ENCODE measurements at regions not wholly inside any gene's neighbourhood (a gene's known extent, or its start where the extent isn't known, plus 50 kb on each side); places are given as distances from the start of the nearest gene placed in this dataset.

DNA sequence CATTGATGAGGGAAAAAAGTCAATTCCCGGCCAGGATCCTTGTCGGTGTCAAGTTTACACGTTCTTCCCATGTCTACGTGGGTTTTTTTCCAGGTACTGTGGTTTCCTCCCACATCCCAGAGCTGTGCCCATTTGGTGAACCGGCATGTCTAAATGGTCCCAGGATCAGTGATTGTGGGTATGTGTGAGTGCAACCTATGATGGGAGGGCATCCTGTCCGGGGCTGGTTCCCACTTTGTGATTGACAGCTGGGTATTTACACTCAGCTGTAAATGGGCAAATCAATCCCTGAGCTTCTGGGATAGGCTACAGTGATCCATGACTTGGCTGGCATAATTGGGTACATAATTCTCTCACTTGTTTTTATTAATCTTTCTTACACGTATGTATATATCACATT, 91.2 kb upstream of the IRX6 start:
- peaks cover 3% of the 10 kb centered on the region for H3K9me3 ChIP-seq (ENCODE audit: low read length)
- H3K4me3 ChIP-seq (ENCODE audit: low read length): no peak overlapping the region
- no peak overlapping the region for H2AFZ ChIP-seq (ENCODE audit: low read depth, low read length)
- H3K4me1 ChIP-seq (ENCODE audit: insufficient read depth, low read length): no peaks in the 10 kb centered on the region
- no peaks in the 10 kb centered on the region for H3K36me3 ChIP-seq (ENCODE audit: insufficient read depth, low read length)
- H3K27me3 ChIP-seq (ENCODE audit: insufficient read depth, low read length): no peaks in the 10 kb centered on the region

DNA sequence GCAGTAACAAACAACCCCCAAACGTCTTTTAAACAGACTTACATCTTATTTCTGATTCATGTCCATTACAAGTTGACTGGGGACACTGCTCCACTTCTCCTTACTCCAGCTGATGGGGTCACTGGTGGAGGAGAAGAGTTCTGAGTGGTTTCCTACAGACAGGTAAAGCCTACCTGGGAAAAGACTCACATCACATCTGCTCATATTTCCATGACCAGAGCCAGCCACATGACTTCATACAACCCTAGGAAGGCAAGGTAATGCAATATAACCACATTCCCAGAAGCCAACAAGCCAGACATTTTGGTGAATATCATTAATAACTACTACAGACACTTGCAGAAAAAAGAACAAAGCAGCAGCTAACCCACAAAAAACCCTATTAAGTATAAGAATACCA, 90.5 kb upstream of the IRX6 start:
- H3K27me3 ChIP-seq (ENCODE audit: insufficient read depth, low read length): no peaks in the 10 kb centered on the region
- no peaks in the 10 kb centered on the region for H3K36me3 ChIP-seq (ENCODE audit: insufficient read depth, low read length)
- H3K4me1 ChIP-seq (ENCODE audit: insufficient read depth, low read length): no peaks in the 10 kb centered on the region

DNA sequence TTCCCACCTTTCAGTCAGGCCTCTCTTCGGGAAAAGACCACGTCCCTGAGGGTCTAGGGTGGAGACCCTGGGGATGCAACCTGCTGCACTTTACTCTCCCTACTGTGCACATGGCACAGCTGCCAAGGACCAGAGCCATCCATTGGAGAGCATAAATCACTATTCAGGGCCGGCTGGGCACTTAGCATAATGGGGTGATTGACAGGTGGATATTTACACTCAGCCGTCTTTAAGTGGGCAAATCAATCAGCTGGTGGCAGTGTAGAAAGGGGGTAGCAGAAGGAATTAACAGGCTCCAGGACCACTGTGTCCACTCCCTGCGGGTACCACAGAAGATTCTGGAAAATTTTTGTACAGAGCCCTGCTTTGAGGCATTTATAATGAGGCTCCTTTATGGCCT, 87.3 kb upstream of the IRX6 start:
- no peaks in the 10 kb centered on the region for H3K36me3 ChIP-seq (ENCODE audit: insufficient read depth, low read length)
- H2AFZ ChIP-seq (ENCODE audit: low read depth, low read length): no peak overlapping the region
- no peak overlapping the region for H3K4me3 ChIP-seq (ENCODE audit: low read length)
- H3K27me3 ChIP-seq (ENCODE audit: insufficient read depth, low read length): peaks cover 3% of the 10 kb centered on the region
- no peaks in the 10 kb centered on the region for H3K4me1 ChIP-seq (ENCODE audit: insufficient read depth, low read length)
- no peaks in the 10 kb centered on the region for H3K9me3 ChIP-seq (ENCODE audit: low read length)

More for the DNA sequence above, 90.5 kb upstream of the IRX6 start:
- H3K4me3 ChIP-seq (ENCODE audit: low read length): no peak overlapping the region
- peaks cover 3% of the 10 kb centered on the region for H3K9me3 ChIP-seq (ENCODE audit: low read length)
- H2AFZ ChIP-seq (ENCODE audit: low read depth, low read length): no peak overlapping the region

- no peaks in the 10 kb centered on the region for H3K9me3 ChIP-seq (ENCODE audit: low read length)
- peaks cover 3% of the 10 kb centered on the region for H3K27me3 ChIP-seq (ENCODE audit: insufficient read depth, low read length)
- no peak overlapping the region for H2AFZ ChIP-seq (ENCODE audit: low read depth, low read length)
- H3K4me3 ChIP-seq (ENCODE audit: low read length): no peak overlapping the region
- no peaks in the 10 kb centered on the region for H3K36me3 ChIP-seq (ENCODE audit: insufficient read depth, low read length)
- H3K4me1 ChIP-seq (ENCODE audit: insufficient read depth, low read length): no peaks in the 10 kb centered on the region
Measured at GRCh38 chr16:55239723-55240122, 84.3 kb upstream of the IRX6 start.

DNA sequence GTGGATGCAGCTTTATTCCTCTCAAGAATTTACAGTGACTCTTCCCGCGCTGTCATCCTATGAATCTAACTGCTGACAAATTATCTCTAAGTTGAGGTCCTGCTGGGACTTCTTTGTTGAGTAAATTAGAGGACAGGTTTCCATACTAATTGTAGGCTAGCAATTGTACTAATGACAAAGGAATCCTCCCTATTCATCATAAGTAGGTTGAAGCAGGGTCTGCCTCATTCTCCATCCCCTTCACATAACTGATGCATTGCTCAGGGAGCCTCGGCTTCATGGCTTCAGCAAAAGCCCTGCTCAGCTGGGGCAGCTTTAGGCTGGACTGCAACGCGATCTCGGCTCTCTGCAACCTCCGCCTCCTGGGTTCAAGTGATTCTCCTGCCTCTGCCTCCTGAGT, 83.1 kb upstream of the IRX6 start:
- no peak overlapping the region for H3K4me3 ChIP-seq (ENCODE audit: low read length)
- H3K36me3 ChIP-seq (ENCODE audit: insufficient read depth, low read length): no peaks in the 10 kb centered on the region
- H3K9me3 ChIP-seq (ENCODE audit: low read length): no peaks in the 10 kb centered on the region
- no peaks in the 10 kb centered on the region for H3K4me1 ChIP-seq (ENCODE audit: insufficient read depth, low read length)
- H2AFZ ChIP-seq (ENCODE audit: low read depth, low read length): no peak overlapping the region
- peaks cover 6% of the 10 kb centered on the region for H3K27me3 ChIP-seq (ENCODE audit: insufficient read depth, low read length)

- peaks cover 6% of the 10 kb centered on the region for H3K27me3 ChIP-seq (ENCODE audit: insufficient read depth, low read length)
- H2AFZ ChIP-seq (ENCODE audit: low read depth, low read length): no peak overlapping the region
- H3K4me3 ChIP-seq (ENCODE audit: low read length): no peak overlapping the region
- H3K36me3 ChIP-seq (ENCODE audit: insufficient read depth, low read length): no peaks in the 10 kb centered on the region
- no peaks in the 10 kb centered on the region for H3K4me1 ChIP-seq (ENCODE audit: insufficient read depth, low read length)
- no peaks in the 10 kb centered on the region for H3K9me3 ChIP-seq (ENCODE audit: low read length)
Measured at GRCh38 chr16:55242667-55243066, 81.3 kb upstream of the IRX6 start.

- Histone ChIP-seq H3K4me1 (ENCODE audit: insufficient read depth, low read length) (no peaks in the 10 kb centered on the region), H3K9me3 (ENCODE audit: low read length) (no peaks in the 10 kb centered on the region), H3K27me3 (ENCODE audit: insufficient read depth, low read length) (peaks cover 11% of the 10 kb centered on the region), H2AFZ (ENCODE audit: low read depth, low read length) (no peak overlapping the region), H3K4me3 (ENCODE audit: low read length) (no peak overlapping the region), H3K36me3 (ENCODE audit: insufficient read depth, low read length) (no peaks in the 10 kb centered on the region)
Measured at GRCh38 chr16:55248058-55248457, 75.9 kb upstream of the IRX6 start.

DNA sequence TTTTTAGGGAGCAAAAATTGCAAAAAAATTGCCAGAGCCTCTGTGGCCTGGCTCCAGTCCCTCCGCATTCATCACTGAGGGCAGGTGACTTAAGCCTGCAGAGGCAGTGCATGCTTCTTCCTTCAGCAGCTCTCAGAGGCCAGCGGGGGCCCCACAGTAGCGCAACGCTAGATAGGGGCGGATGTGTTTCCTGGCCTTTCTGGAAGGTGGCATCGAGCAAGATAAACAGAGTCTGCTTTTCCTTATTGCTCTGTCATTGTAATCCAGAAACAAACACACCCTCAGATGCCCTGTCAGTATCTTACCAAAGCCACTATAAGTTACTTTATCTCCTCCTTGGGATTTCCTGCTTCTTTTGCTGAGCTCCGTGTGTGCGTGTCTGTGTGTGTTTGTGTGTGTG, 75.5 kb upstream of the IRX6 start:
- no peaks in the 10 kb centered on the region for H3K9me3 ChIP-seq (ENCODE audit: low read length)
- H2AFZ ChIP-seq (ENCODE audit: low read depth, low read length): no peak overlapping the region
- no peaks in the 10 kb centered on the region for H3K36me3 ChIP-seq (ENCODE audit: insufficient read depth, low read length)
- peaks cover 11% of the 10 kb centered on the region for H3K27me3 ChIP-seq (ENCODE audit: insufficient read depth, low read length)
- H3K4me3 ChIP-seq (ENCODE audit: low read length): no peak overlapping the region
- H3K4me1 ChIP-seq (ENCODE audit: insufficient read depth, low read length): no peaks in the 10 kb centered on the region

- H3K36me3 ChIP-seq (ENCODE audit: insufficient read depth, low read length): no peaks in the 10 kb centered on the region
- H3K4me1 ChIP-seq (ENCODE audit: insufficient read depth, low read length): no peaks in the 10 kb centered on the region
- H2AFZ ChIP-seq (ENCODE audit: low read depth, low read length): no peak overlapping the region
- no peak overlapping the region for H3K4me3 ChIP-seq (ENCODE audit: low read length)
- peaks cover 11% of the 10 kb centered on the region for H3K27me3 ChIP-seq (ENCODE audit: insufficient read depth, low read length)
- H3K9me3 ChIP-seq (ENCODE audit: low read length): no peaks in the 10 kb centered on the region
Measured at GRCh38 chr16:55249361-55249760, 74.6 kb upstream of the IRX6 start.

- Histone ChIP-seq H3K4me3 (ENCODE audit: low read length) (no peak overlapping the region), H3K4me1 (ENCODE audit: insufficient read depth, low read length) (no peaks in the 10 kb centered on the region), H3K27me3 (ENCODE audit: insufficient read depth, low read length) (peaks cover 11% of the 10 kb centered on the region), H2AFZ (ENCODE audit: low read depth, low read length) (no peak overlapping the region), H3K9me3 (ENCODE audit: low read length) (no peaks in the 10 kb centered on the region), H3K36me3 (ENCODE audit: insufficient read depth, low read length) (no peaks in the 10 kb centered on the region)
Measured at GRCh38 chr16:55249936-55250335, 74.1 kb upstream of the IRX6 start.

GRCh38 chr16:55250701-55251100, 73.3 kb upstream of the IRX6 start:
- H3K36me3 ChIP-seq (ENCODE audit: insufficient read depth, low read length): no peaks in the 10 kb centered on the region
- no peaks in the 10 kb centered on the region for H3K4me1 ChIP-seq (ENCODE audit: insufficient read depth, low read length)
- no peak overlapping the region for H3K4me3 ChIP-seq (ENCODE audit: low read length)
- no peaks in the 10 kb centered on the region for H3K9me3 ChIP-seq (ENCODE audit: low read length)
- peaks cover 8% of the 10 kb centered on the region for H3K27me3 ChIP-seq (ENCODE audit: insufficient read depth, low read length)
- no peak overlapping the region for H2AFZ ChIP-seq (ENCODE audit: low read depth, low read length)

GRCh38 chr16:55251151-55251550, 72.9 kb upstream of the IRX6 start:
- no peaks in the 10 kb centered on the region for H3K36me3 ChIP-seq (ENCODE audit: insufficient read depth, low read length)
- H3K4me1 ChIP-seq (ENCODE audit: insufficient read depth, low read length): no peaks in the 10 kb centered on the region
- no peak overlapping the region for H2AFZ ChIP-seq (ENCODE audit: low read depth, low read length)
- H3K4me3 ChIP-seq (ENCODE audit: low read length): no peak overlapping the region
- H3K27me3 ChIP-seq (ENCODE audit: insufficient read depth, low read length): peaks cover 8% of the 10 kb centered on the region
- no peaks in the 10 kb centered on the region for H3K9me3 ChIP-seq (ENCODE audit: low read length)

DNA sequence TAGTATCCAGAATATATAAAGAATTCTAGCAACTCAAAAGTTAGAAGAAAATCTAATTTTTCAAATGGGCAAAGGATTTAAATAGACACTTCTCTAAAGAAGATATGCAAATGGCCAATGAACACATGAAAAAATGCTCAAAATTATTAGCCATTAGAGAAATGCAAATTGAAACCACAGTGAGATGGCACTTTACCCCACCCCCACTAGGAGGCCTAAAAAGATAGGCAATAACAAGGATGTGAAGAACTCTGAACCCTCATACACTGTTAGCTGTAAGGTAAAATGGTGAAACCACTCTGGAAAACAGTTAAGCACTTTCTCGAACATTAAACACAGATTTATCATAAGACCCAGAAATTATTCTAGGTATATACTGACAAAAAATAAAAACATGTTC, 71.4 kb upstream of the IRX6 start:
- no peaks in the 10 kb centered on the region for H3K4me1 ChIP-seq (ENCODE audit: insufficient read depth, low read length)
- H3K9me3 ChIP-seq (ENCODE audit: low read length): no peaks in the 10 kb centered on the region
- peaks cover 8% of the 10 kb centered on the region for H3K27me3 ChIP-seq (ENCODE audit: insufficient read depth, low read length)
- H2AFZ ChIP-seq (ENCODE audit: low read depth, low read length): no peak overlapping the region
- H3K36me3 ChIP-seq (ENCODE audit: insufficient read depth, low read length): no peaks in the 10 kb centered on the region
- H3K4me3 ChIP-seq (ENCODE audit: low read length): no peak overlapping the region

DNA sequence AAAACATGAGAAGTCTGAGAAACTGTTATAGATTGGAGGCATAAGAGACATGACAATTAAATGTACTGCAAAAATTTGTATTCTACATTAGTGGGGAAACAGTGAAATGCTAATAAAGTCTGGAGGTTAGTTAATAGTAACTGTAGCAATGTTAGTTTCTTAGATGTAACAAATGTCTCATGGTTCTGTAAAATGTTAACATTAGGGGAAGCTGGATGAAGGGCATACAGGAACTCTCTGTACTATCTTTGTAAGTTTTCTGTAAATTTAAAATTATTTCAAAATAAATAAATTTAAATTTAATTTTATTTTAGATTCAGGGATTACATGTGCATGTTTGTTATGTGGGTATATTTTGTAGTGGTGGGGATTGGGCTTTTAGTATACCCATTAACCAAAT, 70.0 kb upstream of the IRX6 start:
- no peaks in the 10 kb centered on the region for H3K4me1 ChIP-seq (ENCODE audit: insufficient read depth, low read length)
- no peaks in the 10 kb centered on the region for H3K36me3 ChIP-seq (ENCODE audit: insufficient read depth, low read length)
- no peak overlapping the region for H3K4me3 ChIP-seq (ENCODE audit: low read length)
- no peak overlapping the region for H2AFZ ChIP-seq (ENCODE audit: low read depth, low read length)
- no peaks in the 10 kb centered on the region for H3K9me3 ChIP-seq (ENCODE audit: low read length)
- H3K27me3 ChIP-seq (ENCODE audit: insufficient read depth, low read length): peaks cover 8% of the 10 kb centered on the region
